Endothelial cell (in vitro differentiated cells): ENCODE measurements at regions not wholly inside any gene's neighbourhood (a gene's known extent, or its start where the extent isn't known, plus 50 kb on each side); places are given as distances from the start of the nearest gene placed in this dataset.
A peak's percentile ranks its signal among the peaks of the same experiment; 100 is the strongest.

ENCODE experiments used
- DNase-seq: peaks from one replicate; pipeline ENCODE4 v3.0.0; 2021; ENCODE audit warnings: low spot score
- H3K27ac Mint-ChIP-seq: one replicate; pipeline ENCODE4 v1.8.0; 2021; ENCODE audit warnings: mixed read lengths, inconsistent platforms; ENCODE audit not compliant: unreplicated experiment
- H3K27me3 Mint-ChIP-seq: one replicate; pipeline ENCODE4 v1.8.0; 2021; ENCODE audit warnings: mild to moderate bottlenecking, moderate library complexity, mixed read lengths, inconsistent platforms; ENCODE audit not compliant: unreplicated experiment
- H3K36me3 Mint-ChIP-seq: one replicate; pipeline ENCODE4 v1.8.0; 2021; ENCODE audit warnings: mild to moderate bottlenecking, low read depth, mixed read lengths, inconsistent platforms; ENCODE audit not compliant: unreplicated experiment
- H3K4me1 Mint-ChIP-seq: one replicate; pipeline ENCODE4 v1.8.0; 2021; ENCODE audit warnings: mild to moderate bottlenecking, mixed read lengths, inconsistent platforms; ENCODE audit not compliant: unreplicated experiment
- H3K4me3 Mint-ChIP-seq: one replicate; pipeline ENCODE4 v1.8.0; 2021; ENCODE audit warnings: mild to moderate bottlenecking, mixed read lengths, inconsistent platforms; ENCODE audit not compliant: unreplicated experiment
- H3K9me3 Mint-ChIP-seq: one replicate; pipeline ENCODE4 v1.8.0; 2021; ENCODE audit warnings: mixed read lengths, inconsistent platforms; ENCODE audit not compliant: unreplicated experiment
- TF ChIP-seq, protein P1 (sequence below): fragments of 200-600 bp; sonication (generic); IDR thresholded peaks from one replicate; pipeline ENCODE4 v1.5.0; 2021; ENCODE audit warnings: antibody characterized with exemption; ENCODE audit not compliant: unreplicated experiment

DNA sequence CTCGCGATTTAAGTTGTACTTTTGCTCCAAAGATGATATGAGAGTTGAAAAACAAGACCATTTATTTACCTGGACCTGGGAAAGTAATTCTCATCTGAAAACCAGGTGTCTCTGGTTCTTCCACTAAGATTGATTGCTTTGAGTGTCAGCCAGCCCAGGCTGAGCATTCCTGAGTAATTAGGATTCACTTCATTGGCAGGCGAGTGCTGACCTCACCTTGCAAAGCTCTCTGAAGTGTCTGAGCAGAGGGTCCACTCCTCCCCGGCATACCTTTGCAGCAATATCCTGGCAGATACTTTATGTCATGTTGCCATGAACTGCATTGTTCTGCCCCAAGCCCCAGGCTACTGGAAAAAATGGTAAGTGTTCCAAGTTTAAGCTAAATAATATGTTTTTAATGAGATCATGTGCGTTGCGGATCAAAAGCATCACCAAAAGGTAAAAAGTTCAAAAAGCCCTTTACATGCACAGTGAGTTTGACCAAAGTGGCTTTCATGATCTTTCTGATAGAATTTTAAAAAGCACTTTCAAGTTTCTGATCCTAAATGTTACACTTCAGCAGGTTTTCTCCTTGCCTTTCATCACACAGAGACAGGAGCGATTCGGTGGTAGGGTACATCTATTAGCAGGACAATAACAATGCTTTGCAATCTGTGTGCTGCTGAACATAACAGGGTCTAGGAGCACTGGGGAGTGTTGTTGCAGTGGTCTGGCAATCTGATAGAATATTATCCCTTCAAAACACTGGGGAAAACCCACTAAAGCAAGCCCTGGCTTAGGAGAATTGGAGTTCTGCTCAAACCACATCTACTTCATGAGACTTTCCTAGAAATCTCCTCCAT is 127.8 kb upstream of the EEF1E1 start:
- H3K9me3 Mint-ChIP-seq = no peaks in the 10 kb centered on the region
- TF ChIP-seq, protein P1, sequence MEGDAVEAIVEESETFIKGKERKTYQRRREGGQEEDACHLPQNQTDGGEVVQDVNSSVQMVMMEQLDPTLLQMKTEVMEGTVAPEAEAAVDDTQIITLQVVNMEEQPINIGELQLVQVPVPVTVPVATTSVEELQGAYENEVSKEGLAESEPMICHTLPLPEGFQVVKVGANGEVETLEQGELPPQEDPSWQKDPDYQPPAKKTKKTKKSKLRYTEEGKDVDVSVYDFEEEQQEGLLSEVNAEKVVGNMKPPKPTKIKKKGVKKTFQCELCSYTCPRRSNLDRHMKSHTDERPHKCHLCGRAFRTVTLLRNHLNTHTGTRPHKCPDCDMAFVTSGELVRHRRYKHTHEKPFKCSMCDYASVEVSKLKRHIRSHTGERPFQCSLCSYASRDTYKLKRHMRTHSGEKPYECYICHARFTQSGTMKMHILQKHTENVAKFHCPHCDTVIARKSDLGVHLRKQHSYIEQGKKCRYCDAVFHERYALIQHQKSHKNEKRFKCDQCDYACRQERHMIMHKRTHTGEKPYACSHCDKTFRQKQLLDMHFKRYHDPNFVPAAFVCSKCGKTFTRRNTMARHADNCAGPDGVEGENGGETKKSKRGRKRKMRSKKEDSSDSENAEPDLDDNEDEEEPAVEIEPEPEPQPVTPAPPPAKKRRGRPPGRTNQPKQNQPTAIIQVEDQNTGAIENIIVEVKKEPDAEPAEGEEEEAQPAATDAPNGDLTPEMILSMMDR = no peak
- no peak overlapping the region for H3K27ac Mint-ChIP-seq
- DNase-seq = no peak
- H3K4me1 Mint-ChIP-seq = no peaks in the 10 kb centered on the region
- H3K27me3 Mint-ChIP-seq = no peaks in the 10 kb centered on the region
- no peaks in the 10 kb centered on the region for H3K36me3 Mint-ChIP-seq
- no peak overlapping the region for H3K4me3 Mint-ChIP-seq

DNA sequence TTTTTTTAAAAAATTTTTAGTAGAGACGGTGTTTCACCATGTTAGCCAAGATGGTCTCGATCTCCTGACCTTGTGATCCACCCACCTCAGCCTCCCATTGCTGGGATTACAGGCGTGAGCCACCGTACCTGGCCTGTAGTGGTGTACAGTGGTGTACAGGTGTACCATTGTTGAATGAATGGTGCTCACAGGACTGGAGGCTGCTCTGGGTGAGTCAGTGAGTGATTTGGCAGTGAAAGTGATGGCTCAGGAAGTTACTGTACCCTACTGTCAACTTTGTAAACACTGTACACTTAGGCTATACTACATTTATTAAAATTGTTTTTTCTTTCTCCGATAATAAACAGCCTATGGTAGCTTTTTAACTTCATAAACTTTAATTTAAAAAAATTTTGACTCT is 122.8 kb upstream of the EEF1E1 start:
- Mint-ChIP-seq H3K4me1 (no peaks in the 10 kb centered on the region), H3K9me3 (no peaks in the 10 kb centered on the region), H3K27me3 (no peaks in the 10 kb centered on the region), H3K4me3 (no peak overlapping the region), H3K36me3 (no peaks in the 10 kb centered on the region), H3K27ac (no peak overlapping the region)
- TF ChIP-seq, protein P1 = no peak
- no peak for DNase-seq

DNA sequence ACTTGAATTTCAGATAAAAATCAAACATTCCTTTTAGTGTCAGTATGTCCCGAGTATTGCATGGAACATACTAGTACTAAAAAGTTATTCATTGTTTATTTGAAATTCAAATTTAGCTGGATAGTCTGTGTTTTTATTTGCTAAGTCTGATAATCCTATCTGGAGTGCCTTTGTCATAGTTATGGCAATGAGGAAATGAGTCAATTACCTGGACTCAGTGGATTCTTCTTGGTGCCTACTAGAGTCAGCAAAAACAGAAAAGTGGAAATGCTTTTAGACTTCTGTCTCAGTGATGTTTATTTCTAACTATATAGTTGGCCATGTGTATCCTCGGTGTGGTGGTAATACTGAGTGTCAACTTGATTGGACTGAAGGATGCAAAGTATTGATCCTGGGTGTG is 121.3 kb upstream of the EEF1E1 start:
- no peaks in the 10 kb centered on the region for H3K36me3 Mint-ChIP-seq
- no peaks in the 10 kb centered on the region for H3K4me1 Mint-ChIP-seq
- no peak overlapping the region for H3K4me3 Mint-ChIP-seq
- TF ChIP-seq, protein P1 = no peak
- H3K27ac Mint-ChIP-seq = no peak overlapping the region
- no peaks in the 10 kb centered on the region for H3K27me3 Mint-ChIP-seq
- no peaks in the 10 kb centered on the region for H3K9me3 Mint-ChIP-seq
- no peak for DNase-seq

DNA sequence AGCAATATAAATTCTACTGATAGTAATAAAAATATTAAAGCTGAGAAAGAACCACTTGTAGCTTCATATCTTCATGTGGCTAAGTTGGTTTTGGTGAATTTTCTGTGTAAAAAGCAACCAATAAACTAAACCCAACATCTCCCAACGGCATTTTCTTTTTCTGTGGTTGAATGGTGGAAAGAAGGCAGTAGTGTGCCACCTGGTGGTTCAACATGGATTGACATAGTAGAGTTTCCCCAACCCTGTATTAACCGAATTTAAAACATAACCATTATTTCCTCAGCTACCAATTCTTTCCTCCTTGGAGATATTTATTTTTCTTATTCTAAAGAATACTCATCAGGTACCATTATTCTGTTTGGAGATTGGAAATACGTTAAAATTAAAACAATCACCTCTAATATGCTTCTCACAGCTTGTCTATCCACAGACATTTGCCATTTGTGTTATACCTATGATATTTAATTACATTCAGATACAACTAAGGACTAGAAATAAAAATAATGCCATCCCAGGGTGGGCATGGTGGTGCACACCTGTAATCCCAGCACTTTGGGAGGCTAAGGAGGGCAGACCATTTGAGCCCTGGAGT is 117.1 kb upstream of the EEF1E1 start:
- peak; percentile 47 for DNase-seq
- Mint-ChIP-seq H3K36me3 (no peaks in the 10 kb centered on the region), H3K9me3 (no peaks in the 10 kb centered on the region), H3K4me1 (no peaks in the 10 kb centered on the region), H3K27me3 (no peaks in the 10 kb centered on the region), H3K27ac (no peak overlapping the region), H3K4me3 (no peak overlapping the region)
- TF ChIP-seq, protein P1 = peak; percentile 85

DNA sequence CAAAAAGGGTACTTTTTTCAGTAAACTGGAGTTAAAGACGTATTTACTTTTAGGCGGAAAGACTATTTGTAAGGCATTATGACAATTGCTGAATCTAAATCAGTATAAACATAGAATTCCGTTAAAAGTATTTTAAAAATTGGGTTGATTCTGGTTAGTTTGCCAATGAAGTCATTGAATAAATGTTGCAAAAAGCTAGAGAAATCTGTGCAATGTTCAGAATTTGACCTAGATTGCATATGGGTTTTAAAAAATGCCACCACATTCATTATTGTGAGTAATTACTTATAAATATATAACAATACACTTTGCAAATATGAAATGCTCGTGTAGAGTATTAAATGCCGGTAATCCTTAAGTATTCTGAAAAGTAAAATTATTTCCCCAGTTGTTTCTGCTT is 116.5 kb upstream of the EEF1E1 start:
- H3K9me3 Mint-ChIP-seq = no peaks in the 10 kb centered on the region
- H3K4me1 Mint-ChIP-seq = no peaks in the 10 kb centered on the region
- no peak for DNase-seq
- no peaks in the 10 kb centered on the region for H3K36me3 Mint-ChIP-seq
- H3K4me3 Mint-ChIP-seq = no peak overlapping the region
- H3K27me3 Mint-ChIP-seq = no peaks in the 10 kb centered on the region
- H3K27ac Mint-ChIP-seq = no peak overlapping the region
- TF ChIP-seq, protein P1 = no peak
